Chondrocyte (in vitro differentiated cells): ENCODE measurements at regions not wholly inside any gene's neighbourhood (a gene's known extent, or its start where the extent isn't known, plus 50 kb on each side); places are given as distances from the start of the nearest gene placed in this dataset.

Experiments
- DNase-seq: peaks from one replicate; pipeline ENCODE4 v3.0.0; 2021; ENCODE audit warnings: mixed read lengths, low spot score
- H3K27ac Mint-ChIP-seq: one replicate; pipeline ENCODE4 v1.8.0; 2021; ENCODE audit warnings: mild to moderate bottlenecking, moderate library complexity, mixed read lengths; ENCODE audit not compliant: unreplicated experiment
- H3K27me3 Mint-ChIP-seq: 2 replicates; pipeline ENCODE4 v1.8.0; 2021; ENCODE audit warnings: low read depth, mixed read lengths
- H3K36me3 Mint-ChIP-seq: 2 replicates; pipeline ENCODE4 v1.8.0; 2021; ENCODE audit warnings: low read depth, mixed read lengths
- H3K4me1 Mint-ChIP-seq: 2 replicates; pipeline ENCODE4 v1.8.0; 2021; ENCODE audit warnings: low read depth, mild to moderate bottlenecking, mixed read lengths
- H3K4me3 Mint-ChIP-seq: one replicate; pipeline ENCODE4 v1.8.0; 2021; ENCODE audit warnings: mild to moderate bottlenecking, moderate library complexity, mixed read lengths; ENCODE audit not compliant: unreplicated experiment
- H3K9me3 Mint-ChIP-seq: 2 replicates; pipeline ENCODE4 v1.8.0; 2021; ENCODE audit warnings: low read depth, mixed read lengths
- TF ChIP-seq, protein P1 (sequence below): fragments of 200-600 bp; sonication (generic); IDR thresholded peaks from 2 replicates; pipeline ENCODE4 v1.5.0; 2021; ENCODE audit warnings: antibody characterized with exemption, mild to moderate bottlenecking, moderate library complexity

DNA sequence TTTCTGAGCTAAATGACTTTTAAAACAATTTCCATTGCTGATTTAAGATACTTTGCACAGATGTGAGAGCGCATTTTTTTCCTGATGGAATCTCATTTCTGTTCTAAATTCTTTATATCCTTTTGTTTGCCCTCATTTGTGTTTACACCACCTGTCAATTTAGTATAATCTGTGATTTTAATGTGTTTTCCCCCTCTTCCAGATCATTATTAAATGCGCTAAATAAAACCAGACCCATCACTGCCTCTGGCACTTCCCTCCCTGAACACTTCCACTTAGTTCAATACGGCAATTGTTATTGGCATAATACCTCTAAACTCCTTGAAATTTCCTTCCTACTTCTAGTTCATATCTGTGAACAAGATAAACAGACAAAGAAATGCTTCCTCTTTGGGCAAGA, 186.9 kb upstream of the ADGRL2 start:
- Mint-ChIP-seq H3K4me1 (peaks cover 5% of the 10 kb centered on the region), H3K4me3 (no peak overlapping the region), H3K27ac (no peak overlapping the region), H3K9me3 (peaks cover 9% of the 10 kb centered on the region), H3K36me3 (no peaks in the 10 kb centered on the region), H3K27me3 (no peaks in the 10 kb centered on the region)
- no peak for DNase-seq
- TF ChIP-seq, protein P1, sequence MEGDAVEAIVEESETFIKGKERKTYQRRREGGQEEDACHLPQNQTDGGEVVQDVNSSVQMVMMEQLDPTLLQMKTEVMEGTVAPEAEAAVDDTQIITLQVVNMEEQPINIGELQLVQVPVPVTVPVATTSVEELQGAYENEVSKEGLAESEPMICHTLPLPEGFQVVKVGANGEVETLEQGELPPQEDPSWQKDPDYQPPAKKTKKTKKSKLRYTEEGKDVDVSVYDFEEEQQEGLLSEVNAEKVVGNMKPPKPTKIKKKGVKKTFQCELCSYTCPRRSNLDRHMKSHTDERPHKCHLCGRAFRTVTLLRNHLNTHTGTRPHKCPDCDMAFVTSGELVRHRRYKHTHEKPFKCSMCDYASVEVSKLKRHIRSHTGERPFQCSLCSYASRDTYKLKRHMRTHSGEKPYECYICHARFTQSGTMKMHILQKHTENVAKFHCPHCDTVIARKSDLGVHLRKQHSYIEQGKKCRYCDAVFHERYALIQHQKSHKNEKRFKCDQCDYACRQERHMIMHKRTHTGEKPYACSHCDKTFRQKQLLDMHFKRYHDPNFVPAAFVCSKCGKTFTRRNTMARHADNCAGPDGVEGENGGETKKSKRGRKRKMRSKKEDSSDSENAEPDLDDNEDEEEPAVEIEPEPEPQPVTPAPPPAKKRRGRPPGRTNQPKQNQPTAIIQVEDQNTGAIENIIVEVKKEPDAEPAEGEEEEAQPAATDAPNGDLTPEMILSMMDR: no peak

DNA sequence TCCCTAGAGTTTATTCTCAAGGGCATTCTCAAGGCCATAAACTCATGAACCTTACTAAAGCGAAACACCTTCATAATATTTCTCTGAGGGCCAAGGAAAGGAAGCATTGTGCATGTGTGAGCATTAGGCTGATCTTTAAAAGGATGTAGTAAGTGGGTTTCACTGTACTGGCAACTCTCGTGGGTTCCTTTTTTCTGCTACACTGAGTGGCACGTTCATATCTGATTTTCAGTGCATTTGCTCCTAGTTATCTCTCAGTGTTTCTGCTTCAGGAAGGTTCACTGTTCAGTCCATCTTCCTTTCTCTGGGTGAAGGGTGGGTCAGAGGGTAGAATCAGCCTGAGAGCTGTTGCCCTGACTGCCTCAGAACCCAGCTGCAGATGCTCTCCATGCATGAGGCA, 192.8 kb upstream of the ADGRL2 start:
- no peaks in the 10 kb centered on the region for H3K36me3 Mint-ChIP-seq
- peaks cover 4% of the 10 kb centered on the region for H3K4me1 Mint-ChIP-seq
- TF ChIP-seq, protein P1: no peak
- H3K9me3 Mint-ChIP-seq: peaks cover 6% of the 10 kb centered on the region
- no peak overlapping the region for H3K27ac Mint-ChIP-seq
- no peak for DNase-seq
- no peaks in the 10 kb centered on the region for H3K27me3 Mint-ChIP-seq
- H3K4me3 Mint-ChIP-seq: no peak overlapping the region

DNA sequence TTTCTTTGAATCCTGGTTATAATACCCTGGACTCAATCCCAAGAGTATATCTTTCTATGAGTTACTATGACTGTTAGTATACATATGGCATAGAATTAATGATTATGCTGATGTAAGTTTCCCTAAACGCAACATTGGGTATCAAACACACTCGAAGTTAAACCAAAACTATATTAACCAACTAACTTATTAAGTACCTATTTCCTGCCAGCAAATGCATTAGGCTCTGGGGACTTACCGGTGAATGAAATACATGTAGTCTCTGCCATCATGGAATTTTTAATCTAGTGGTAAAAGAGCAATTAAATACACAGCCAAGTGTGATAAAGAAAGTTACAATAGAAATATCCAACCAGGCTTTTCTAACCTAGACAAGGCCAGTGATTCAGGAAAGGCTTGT, 193.6 kb upstream of the ADGRL2 start:
- no peak overlapping the region for H3K27ac Mint-ChIP-seq

DNA sequence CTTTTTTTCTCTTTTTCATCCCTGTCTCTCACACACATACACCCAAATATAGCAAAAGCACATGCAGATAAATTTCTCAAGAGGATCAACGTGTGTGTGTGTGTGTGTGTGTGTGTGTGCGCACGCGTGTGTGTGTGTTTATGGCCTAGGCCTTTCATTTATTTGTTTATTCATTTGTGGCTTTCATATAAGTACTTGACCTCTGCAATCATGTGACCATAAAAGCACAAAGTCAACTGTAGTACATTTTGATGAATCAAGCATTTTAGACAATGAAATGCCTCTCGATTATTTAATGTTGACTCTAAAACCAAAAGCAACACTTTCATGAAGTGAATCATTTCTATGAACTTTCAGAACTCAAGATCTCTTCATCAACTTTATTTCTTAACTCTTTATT, 194.1 kb upstream of the ADGRL2 start:
- Mint-ChIP-seq H3K27ac (no peak overlapping the region), H3K36me3 (no peaks in the 10 kb centered on the region), H3K9me3 (peaks cover 6% of the 10 kb centered on the region), H3K4me1 (peaks cover 6% of the 10 kb centered on the region), H3K4me3 (no peak overlapping the region), H3K27me3 (no peaks in the 10 kb centered on the region)
- no peak for DNase-seq
- TF ChIP-seq, protein P1: no peak

More for the DNA sequence above, 193.6 kb upstream of the ADGRL2 start:
- TF ChIP-seq, protein P1: no peak
- Mint-ChIP-seq H3K4me3 (no peak overlapping the region), H3K27me3 (no peaks in the 10 kb centered on the region), H3K4me1 (peaks cover 4% of the 10 kb centered on the region), H3K36me3 (no peaks in the 10 kb centered on the region), H3K9me3 (peaks cover 6% of the 10 kb centered on the region)
- no peak for DNase-seq

DNA sequence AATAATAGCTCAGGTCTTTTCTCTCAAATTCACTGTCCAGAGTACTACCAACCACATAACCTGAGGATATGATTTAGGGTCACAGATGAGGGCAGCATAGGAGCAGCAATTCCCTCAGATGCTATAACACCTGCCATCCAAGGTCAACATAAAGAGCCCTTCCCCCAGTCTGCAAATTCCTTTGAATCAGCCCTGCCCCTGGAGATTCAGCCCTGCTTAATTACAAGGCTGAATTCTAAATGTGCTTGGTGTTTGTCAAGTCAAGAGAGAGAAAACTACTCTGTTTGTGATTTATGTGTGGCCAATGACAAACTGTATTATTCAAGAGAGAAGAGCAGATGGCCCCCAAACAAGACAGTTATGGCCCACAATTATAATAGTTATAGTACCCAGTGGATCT, 195.7 kb upstream of the ADGRL2 start:
- H3K27ac Mint-ChIP-seq: no peak overlapping the region
- no peaks in the 10 kb centered on the region for H3K36me3 Mint-ChIP-seq
- H3K9me3 Mint-ChIP-seq: peaks cover 4% of the 10 kb centered on the region
- H3K27me3 Mint-ChIP-seq: no peaks in the 10 kb centered on the region
- DNase-seq: no peak
- H3K4me3 Mint-ChIP-seq: no peak overlapping the region
- peaks cover 11% of the 10 kb centered on the region for H3K4me1 Mint-ChIP-seq
- TF ChIP-seq, protein P1: no peak
